Smooth muscle cell (in vitro differentiated cells): ENCODE measurements at regions not wholly inside any gene's neighbourhood (a gene's known extent, or its start where the extent isn't known, plus 50 kb on each side); places are given as distances from the start of the nearest gene placed in this dataset.

ENCODE experiments used
- DNase-seq: peaks from one replicate; lab custom pipeline; 2025; ENCODE audit not compliant: unreplicated experiment; lab: John Stamatoyannopoulos, UW
- H2AFZ ChIP-seq: fragments of 200-600 bp; sonication (generic); 2 replicates; pipeline ENCODE4 v1.6.0; 2016; ENCODE audit warnings: antibody characterized with exemption, low read depth, mild to moderate bottlenecking
- H3F3A ChIP-seq: fragments of 200-600 bp; sonication (generic); 2 replicates; pipeline ENCODE4 v1.6.0; 2017; ENCODE audit warnings: antibody characterized with exemption, low read depth
- H3K27ac ChIP-seq: fragments of 200-600 bp; sonication (generic); 2 replicates; pipeline ENCODE4 v1.5.1; 2016; ENCODE audit warnings: low read depth, mild to moderate bottlenecking
- H3K27me3 ChIP-seq: fragments of 200-600 bp; sonication (generic); 2 replicates; pipeline ENCODE4 v1.6.1; 2016; ENCODE audit warnings: low read depth, mild to moderate bottlenecking
- H3K36me3 ChIP-seq: fragments of 200-600 bp; sonication (generic); 2 replicates; pipeline ENCODE4 v1.5.1; 2016; ENCODE audit warnings: low read depth
- H3K4me1 ChIP-seq: fragments of 200-600 bp; sonication (generic); 2 replicates; pipeline ENCODE4 v1.5.1; 2016; ENCODE audit warnings: low read depth
- H3K4me2 ChIP-seq: fragments of 200-600 bp; sonication (generic); 2 replicates; pipeline ENCODE4 v1.6.0; 2016; ENCODE audit warnings: mild to moderate bottlenecking
- H3K4me3 ChIP-seq: fragments of 200-600 bp; sonication (generic); 2 replicates; pipeline ENCODE4 v1.5.1; 2016; ENCODE audit warnings: mild to moderate bottlenecking
- H3K79me2 ChIP-seq: fragments of 200-600 bp; sonication (generic); 2 replicates; pipeline ENCODE4 v1.6.0; 2016; ENCODE audit warnings: low read depth, mild to moderate bottlenecking
- H3K9ac ChIP-seq: fragments of 200-600 bp; sonication (generic); 2 replicates; pipeline ENCODE4 v1.6.0; 2016; ENCODE audit warnings: low read depth
- H3K9me3 ChIP-seq: fragments of 200-600 bp; sonication (generic); replicated peaks from 2 replicates; pipeline ENCODE4 v1.5.1; 2016; ENCODE audit warnings: low read depth
- H4K20me1 ChIP-seq: fragments of 200-600 bp; sonication (generic); 2 replicates; pipeline ENCODE4 v1.6.0; 2016; ENCODE audit warnings: low read depth
- WGBS: methylation state at CpG from one replicate; pipeline ENCODE4 v1.1.7; 2016; ENCODE audit warnings: low lambda C conversion rate; 5-methylcytosine and 5-hydroxymethylcytosine counted together
- TF ChIP-seq, protein P1 (sequence below): fragments of 200-600 bp; sonication (generic); IDR thresholded peaks from 2 replicates; pipeline ENCODE4 v1.5.1; 2017; ENCODE audit warnings: borderline replicate concordance, mild to moderate bottlenecking, antibody characterized with exemption; ENCODE audit not compliant: insufficient read depth, poor library complexity, severe bottlenecking

DNA sequence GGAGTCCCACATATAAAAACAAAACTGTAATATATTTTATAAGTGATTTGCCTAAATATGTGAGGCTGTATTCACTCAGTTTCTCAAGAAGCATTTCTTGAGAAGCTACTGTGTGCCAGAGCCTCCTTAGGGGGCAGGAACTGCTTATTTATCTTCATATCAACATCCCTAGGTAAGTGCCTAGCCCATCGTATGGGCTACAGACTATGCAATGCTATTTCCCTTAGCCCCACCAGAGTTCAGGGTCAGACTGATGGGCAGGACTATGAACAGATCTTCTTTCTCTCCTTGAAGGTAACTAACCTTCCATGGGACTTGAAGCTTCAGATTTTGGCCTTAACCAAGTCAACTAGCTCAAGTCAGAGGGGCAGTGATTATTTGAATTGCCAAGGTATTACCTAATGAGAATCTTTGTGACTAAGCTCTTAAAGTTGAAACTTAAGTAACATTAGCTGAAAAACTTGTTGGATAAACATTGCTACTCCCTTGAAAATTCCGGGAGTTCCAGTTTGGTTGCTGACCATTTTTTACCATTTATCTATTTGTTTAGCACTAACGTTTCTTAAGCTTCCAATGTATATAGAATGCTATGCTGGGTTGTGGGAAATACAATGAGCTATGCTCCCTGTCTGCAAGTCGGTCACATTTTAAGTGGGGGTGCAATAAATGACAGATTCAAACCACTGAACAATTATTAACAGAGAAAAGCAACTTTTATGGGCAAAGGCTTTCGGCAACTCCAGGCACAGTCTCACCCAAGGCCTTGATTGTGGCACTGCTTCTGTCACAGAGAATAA lies 85.2 kb downstream of the GPR88 start:
- no peak for DNase-seq
- H2AFZ ChIP-seq: no peak overlapping the region
- no peaks in the 10 kb centered on the region for H3K79me2 ChIP-seq
- H3F3A ChIP-seq: peaks cover 13% of the 10 kb centered on the region
- TF ChIP-seq, protein P1, sequence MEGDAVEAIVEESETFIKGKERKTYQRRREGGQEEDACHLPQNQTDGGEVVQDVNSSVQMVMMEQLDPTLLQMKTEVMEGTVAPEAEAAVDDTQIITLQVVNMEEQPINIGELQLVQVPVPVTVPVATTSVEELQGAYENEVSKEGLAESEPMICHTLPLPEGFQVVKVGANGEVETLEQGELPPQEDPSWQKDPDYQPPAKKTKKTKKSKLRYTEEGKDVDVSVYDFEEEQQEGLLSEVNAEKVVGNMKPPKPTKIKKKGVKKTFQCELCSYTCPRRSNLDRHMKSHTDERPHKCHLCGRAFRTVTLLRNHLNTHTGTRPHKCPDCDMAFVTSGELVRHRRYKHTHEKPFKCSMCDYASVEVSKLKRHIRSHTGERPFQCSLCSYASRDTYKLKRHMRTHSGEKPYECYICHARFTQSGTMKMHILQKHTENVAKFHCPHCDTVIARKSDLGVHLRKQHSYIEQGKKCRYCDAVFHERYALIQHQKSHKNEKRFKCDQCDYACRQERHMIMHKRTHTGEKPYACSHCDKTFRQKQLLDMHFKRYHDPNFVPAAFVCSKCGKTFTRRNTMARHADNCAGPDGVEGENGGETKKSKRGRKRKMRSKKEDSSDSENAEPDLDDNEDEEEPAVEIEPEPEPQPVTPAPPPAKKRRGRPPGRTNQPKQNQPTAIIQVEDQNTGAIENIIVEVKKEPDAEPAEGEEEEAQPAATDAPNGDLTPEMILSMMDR: no peak
- H3K27ac ChIP-seq: peak overlapping the region; percentile 90
- H3K27me3 ChIP-seq: no peaks in the 10 kb centered on the region
- H3K36me3 ChIP-seq: no peaks in the 10 kb centered on the region
- peaks cover 24% of the 10 kb centered on the region for H3K4me1 ChIP-seq
- no peaks in the 10 kb centered on the region for H4K20me1 ChIP-seq
- H3K9ac ChIP-seq: peak overlapping the region; percentile 49
- H3K4me3 ChIP-seq: no peak overlapping the region
- WGBS: 47% methylated on average over 5 of the region's 5 CpGs
- H3K9me3 ChIP-seq: no peaks in the 10 kb centered on the region
- H3K4me2 ChIP-seq: peak overlapping the region; percentile 48

DNA sequence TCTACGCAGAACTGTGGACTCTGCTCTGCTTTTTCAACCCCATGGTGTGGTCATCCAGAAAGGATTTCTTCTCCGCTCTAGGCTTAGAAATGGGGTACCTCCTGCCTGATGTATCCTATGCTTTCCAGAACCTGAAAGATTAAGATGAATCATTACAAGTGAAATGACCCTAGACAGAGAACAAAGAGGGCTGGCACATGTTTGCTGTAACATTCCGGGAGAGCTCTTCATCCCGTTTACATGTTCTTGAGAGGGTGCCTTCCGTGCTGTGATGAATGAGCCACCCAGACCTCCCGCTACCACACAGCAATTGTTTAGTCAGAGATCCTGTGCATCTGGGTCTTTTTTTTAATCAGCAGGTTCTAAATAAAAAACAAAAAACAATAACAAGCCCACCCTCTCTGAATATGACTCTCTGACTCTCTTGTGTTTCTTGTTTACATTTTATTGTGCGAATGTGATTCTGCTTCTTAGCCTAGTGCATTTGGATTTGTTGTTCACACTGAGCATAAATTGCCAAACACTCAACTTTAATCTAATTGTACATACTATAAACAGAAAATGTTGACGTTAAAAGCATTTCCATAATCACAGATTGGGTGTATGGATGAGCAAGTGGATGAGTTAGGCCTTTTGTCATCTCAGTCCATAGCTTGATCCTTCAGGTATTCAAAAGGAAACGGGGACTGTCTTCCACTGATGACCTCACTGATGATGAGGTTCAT lies 87.1 kb downstream of the GPR88 start:
- H3K4me3 ChIP-seq: no peak overlapping the region
- no peaks in the 10 kb centered on the region for H4K20me1 ChIP-seq
- no peak overlapping the region for H3K27ac ChIP-seq
- peaks cover 24% of the 10 kb centered on the region for H3K4me1 ChIP-seq
- H3K27me3 ChIP-seq: no peaks in the 10 kb centered on the region
- H3F3A ChIP-seq: peaks cover 13% of the 10 kb centered on the region
- H3K9me3 ChIP-seq: no peaks in the 10 kb centered on the region
- no peaks in the 10 kb centered on the region for H3K79me2 ChIP-seq
- no peak overlapping the region for H3K4me2 ChIP-seq
- H3K36me3 ChIP-seq: no peaks in the 10 kb centered on the region
- no peak for DNase-seq
- H3K9ac ChIP-seq: no peak overlapping the region
- no peak overlapping the region for H2AFZ ChIP-seq
- TF ChIP-seq, protein P1: no peak
- WGBS: 84% methylated on average over 9 of the region's 9 CpGs

DNA sequence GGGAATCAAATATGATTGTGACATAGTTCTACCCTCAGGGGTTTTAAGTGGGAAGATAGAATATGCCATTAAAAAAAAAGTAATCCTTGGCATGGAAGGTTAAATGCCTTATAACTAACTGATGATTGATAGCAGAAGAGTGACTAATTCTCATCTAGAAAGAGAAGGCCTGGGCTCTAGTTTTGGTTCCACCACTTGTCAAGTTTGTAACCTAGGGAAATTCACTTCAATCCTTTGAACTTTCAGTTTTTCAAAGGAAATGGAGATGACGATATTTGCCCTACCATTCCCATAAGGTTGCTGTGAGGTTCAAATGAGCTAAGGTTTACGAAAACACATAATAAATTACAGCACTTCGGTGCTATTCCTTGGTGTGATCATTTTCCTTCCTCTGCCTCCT lies 88.5 kb downstream of the GPR88 start:
- TF ChIP-seq, protein P1: no peak
- Histone ChIP-seq H4K20me1 (no peaks in the 10 kb centered on the region), H3K4me2 (peak overlapping the region; percentile 70), H3K9ac (peak overlapping the region; percentile 54), H3K27me3 (no peaks in the 10 kb centered on the region), H3K4me3 (no peak overlapping the region), H2AFZ (no peak overlapping the region), H3F3A (peaks cover 13% of the 10 kb centered on the region), H3K27ac (peak overlapping the region; percentile 94), H3K36me3 (no peaks in the 10 kb centered on the region), H3K9me3 (no peaks in the 10 kb centered on the region), H3K79me2 (no peaks in the 10 kb centered on the region), H3K4me1 (peaks cover 24% of the 10 kb centered on the region)
- no peak for DNase-seq
- WGBS: 93% methylated on average over 3 of the region's 3 CpGs
